IPS-NIHi11 (cell line): ENCODE measurements at regions not wholly inside any gene's neighbourhood (a gene's known extent, or its start where the extent isn't known, plus 50 kb on each side); places are given as distances from the start of the nearest gene placed in this dataset.
"Not testable (repeated sequence)": the region's sequence is repeated elsewhere in the genome, so short reads cannot be mapped to it uniquely, and the experiment has no call there.

ENCODE experiments used
- DNase-seq: peaks from one replicate; pipeline ENCODE4 v3.0.0; 2012; ENCODE audit warnings: mixed read lengths, low spot score

GRCh38 chrX:42832764-42833549 lies 55.0 kb upstream of the PPP1R2C start:
- no peak for DNase-seq

- not testable (repeated sequence) for DNase-seq
Measured at GRCh38 chrX:42833550-42833940, 55.6 kb upstream of the PPP1R2C start.

- DNase-seq, result no peak
Measured at GRCh38 chrX:42837101-42837726, 59.3 kb upstream of the PPP1R2C start.

GRCh38 chrX:42837747-42838146 lies 59.8 kb upstream of the PPP1R2C start:
- no peak for DNase-seq

- no peak for DNase-seq
Measured at GRCh38 chrX:42839632-42840031, 61.7 kb upstream of the PPP1R2C start.

- no peak for DNase-seq
Measured at GRCh38 chrX:42846741-42847140, 68.8 kb upstream of the PPP1R2C start.

- no peak for DNase-seq
Measured at GRCh38 chrX:42855259-42855658, 77.3 kb upstream of the PPP1R2C start.

GRCh38 chrX:42857766-42858165 lies 79.8 kb upstream of the PPP1R2C start:
- no peak for DNase-seq

GRCh38 chrX:42869011-42869410 lies 91.0 kb upstream of the PPP1R2C start:
- no peak for DNase-seq

GRCh38 chrX:42869659-42870476 lies 91.9 kb upstream of the PPP1R2C start:
- no peak for DNase-seq

GRCh38 chrX:42886519-42886918 lies 108.6 kb upstream of the PPP1R2C start:
- DNase-seq, result no peak

GRCh38 chrX:42900947-42901346 lies 123.0 kb upstream of the PPP1R2C start:
- DNase-seq, result no peak

GRCh38 chrX:42902513-42902912 lies 124.5 kb upstream of the PPP1R2C start:
- DNase-seq, result no peak

GRCh38 chrX:42920752-42921151 lies 142.8 kb upstream of the PPP1R2C start:
- DNase-seq, result no peak

GRCh38 chrX:42930071-42930470 lies 152.1 kb upstream of the PPP1R2C start:
- no peak for DNase-seq

- no peak for DNase-seq
Measured at GRCh38 chrX:42930951-42931350, 153.0 kb upstream of the PPP1R2C start.

GRCh38 chrX:42933187-42933586 lies 155.2 kb upstream of the PPP1R2C start:
- no peak for DNase-seq

- no peak for DNase-seq
Measured at GRCh38 chrX:42934020-42934726, 156.2 kb upstream of the PPP1R2C start.

- no peak for DNase-seq
Measured at GRCh38 chrX:42941671-42942070, 163.7 kb upstream of the PPP1R2C start.

- DNase-seq, result no peak
Measured at GRCh38 chrX:42943051-42943974, 165.3 kb upstream of the PPP1R2C start.

- DNase-seq, result no peak
Measured at GRCh38 chrX:42944381-42944998, 166.5 kb upstream of the PPP1R2C start.
